GM12878 (cell line): ENCODE measurements at regions not wholly inside any gene's neighbourhood (a gene's known extent, or its start where the extent isn't known, plus 50 kb on each side); places are given as distances from the start of the nearest gene placed in this dataset.

ENCODE experiments used
- ATAC-seq: fragments of 200-7000 bp; cut with Tn5 transposase; 3 replicates; pipeline ENCODE4 v1.9.1; 2020; ENCODE audit warnings: mild to moderate bottlenecking, moderate library complexity
- BruUV-seq: library from RNA; stranded (reverse); fragments of 400-500 nt; replicated peaks from 2 replicates; lab custom pipeline; 2021; lab: Mats Ljungman, UMichigan
- CTCF ChIA-PET: fragments of 300-600 bp; sonication (Branson Sonifier 250); formaldehyde crosslinking; extraction: SDS; loops from one replicate; lab custom pipeline; 2021; ENCODE audit warnings: inconsistent platforms; lab: Yijun Ruan, JAX
- POLR2A ChIA-PET: fragments of 350-600 bp; formaldehyde crosslinking; extraction: SDS; loops from one replicate; lab custom pipeline; 2021; ENCODE audit warnings: inconsistent platforms; lab: Charles Lee
- RAD21 ChIA-PET: fragments of 300-600 bp; sonication (Branson Sonifier 250); formaldehyde crosslinking; loops from one replicate; lab custom pipeline; 2023; ENCODE audit warnings: antibody characterized with exemption; ENCODE audit not compliant: unreplicated experiment; lab: Charles Lee
- SMC1A ChIA-PET: fragments of 300-600 bp; sonication (Branson Sonifier 250); formaldehyde crosslinking; loops from one replicate; lab custom pipeline; 2023; ENCODE audit not compliant: unreplicated experiment, uncharacterized antibody; lab: Charles Lee
- DNase-seq: peaks from one replicate; pipeline ENCODE4 v3.0.0-alpha.2; 2011; ENCODE audit warnings: low read depth, low spot score
- FAIRE-seq: peaks from 3 replicates; lab custom pipeline; 2011; peaks lifted over from hg19 to GRCh38; lab: Jason Lieb, UNC
- H2AFZ ChIP-seq: 2 replicates; pipeline ENCODE4 v1.6.0; 2011; ENCODE audit warnings: low read depth, low read length, control low read depth; ENCODE audit not compliant: control insufficient read depth
- H3K27ac ChIP-seq: 2 replicates; pipeline ENCODE4 v1.5.1; 2011; ENCODE audit warnings: control low read depth; ENCODE audit not compliant: control insufficient read depth, insufficient read depth
- H3K27me3 ChIP-seq, 2 experiments: replicated peaks in 1 of 2; 2 replicates each; pipeline versions ENCODE4 v1.6.0 to v1.6.1; 2011; ENCODE audit warnings: low read length in 1 of 2; ENCODE audit not compliant: control insufficient read depth in 2 of 2, insufficient read depth in 2 of 2
- H3K36me3 ChIP-seq, 2 experiments: 2 replicates each; pipeline ENCODE4 v1.5.1; 2011; ENCODE audit warnings: low read length in 1 of 2; ENCODE audit not compliant: control insufficient read depth in 2 of 2, insufficient read depth in 2 of 2
- H3K4me1 ChIP-seq: 2 replicates; pipeline ENCODE4 v1.6.1; 2011; ENCODE audit warnings: mild to moderate bottlenecking, low read length, moderate library complexity, mixed read lengths; ENCODE audit not compliant: control insufficient read depth, insufficient read depth
- H3K4me2 ChIP-seq: 2 replicates; pipeline ENCODE4 v1.6.0; 2011; ENCODE audit warnings: control low read depth; ENCODE audit not compliant: control insufficient read depth, insufficient read depth
- H3K4me3 ChIP-seq: fragments of 200-600 bp; sonication (generic); 2 replicates; pipeline ENCODE4 v1.5.1; 2016
- H3K79me2 ChIP-seq: 2 replicates; pipeline ENCODE4 v1.6.0; 2011; ENCODE audit warnings: low read length; ENCODE audit not compliant: control insufficient read depth, insufficient read depth
- H3K9ac ChIP-seq: 2 replicates; pipeline ENCODE4 v1.8.0; 2011; ENCODE audit warnings: low read length, control low read depth, mixed read lengths; ENCODE audit not compliant: control insufficient read depth, insufficient read depth
- H3K9me3 ChIP-seq: replicated peaks from 3 replicates; pipeline ENCODE4 v1.5.1; 2011; ENCODE audit warnings: mild to moderate bottlenecking, low read length; ENCODE audit not compliant: control insufficient read depth, insufficient read depth
- H4K20me1 ChIP-seq: 2 replicates; pipeline ENCODE4 v1.6.0; 2011; ENCODE audit not compliant: control insufficient read depth, insufficient read depth
- ESRRA ChIP-seq: IDR thresholded peaks from 2 replicates; pipeline ENCODE4 v1.6.1; 2012; ENCODE audit warnings: mild to moderate bottlenecking, low read length, improper control_type of control experiment
- PML ChIP-seq: IDR thresholded peaks from 2 replicates; pipeline ENCODE4 v1.6.1; 2012; ENCODE audit warnings: low read length, inconsistent platforms
- ZNF217 ChIP-seq: fragments of 450-650 bp; IDR thresholded peaks from 2 replicates; pipeline ENCODE4 v1.6.1; 2017; ENCODE audit warnings: antibody characterized with exemption, mild to moderate bottlenecking
- in situ Hi-C: fragments of 300-500 bp; cut with MboI; formaldehyde crosslinking; loops from 9 replicates; pipeline ENCODE4 v1.14.3; 2018; ENCODE audit warnings: mixed read lengths
- intact Hi-C: fragments of 100-400 bp; cut with micrococcal nuclease; formaldehyde crosslinking; loops from one replicate; pipeline ENCODE4 v1.14.2; 2022; ENCODE audit not compliant: unreplicated experiment
- TF ChIP-seq, protein P1 (sequence below): fragments of 150-350 bp; IDR thresholded peaks from 2 replicates; pipeline ENCODE4 v1.6.1; 2014; ENCODE audit warnings: mild to moderate bottlenecking, low read depth, low read length
- TF ChIP-seq, protein P2 (sequence below): fragments of 450-650 bp; formaldehyde crosslinking; IDR thresholded peaks from 2 replicates; pipeline ENCODE4 v1.4.0; 2022; ENCODE audit warnings: mild to moderate bottlenecking, moderate library complexity

DNA sequence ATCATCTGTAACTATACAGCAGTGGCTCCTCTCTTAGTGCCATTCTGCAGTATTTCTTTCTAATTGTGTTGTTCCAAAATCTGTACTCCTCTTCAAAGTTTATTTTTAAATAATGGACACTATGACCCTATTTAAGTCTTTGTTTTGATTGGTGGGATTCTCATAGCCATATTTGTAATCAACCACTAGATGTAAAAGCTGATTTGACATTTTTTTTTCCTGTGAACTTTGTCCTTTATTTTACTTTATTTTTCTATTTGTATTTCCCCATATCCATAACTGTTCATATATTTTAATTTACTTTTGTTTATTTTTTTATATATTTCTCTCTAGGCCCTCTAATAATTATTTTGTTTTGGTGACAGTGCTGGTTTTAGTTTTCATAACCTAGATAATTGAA is 544.4 kb downstream of the KCNJ2 start:
- intact Hi-C loops (no loop called here), in situ Hi-C loops (no loop called here)
- no peak overlapping the region for H3K9ac ChIP-seq
- TF ChIP-seq, protein P1, sequence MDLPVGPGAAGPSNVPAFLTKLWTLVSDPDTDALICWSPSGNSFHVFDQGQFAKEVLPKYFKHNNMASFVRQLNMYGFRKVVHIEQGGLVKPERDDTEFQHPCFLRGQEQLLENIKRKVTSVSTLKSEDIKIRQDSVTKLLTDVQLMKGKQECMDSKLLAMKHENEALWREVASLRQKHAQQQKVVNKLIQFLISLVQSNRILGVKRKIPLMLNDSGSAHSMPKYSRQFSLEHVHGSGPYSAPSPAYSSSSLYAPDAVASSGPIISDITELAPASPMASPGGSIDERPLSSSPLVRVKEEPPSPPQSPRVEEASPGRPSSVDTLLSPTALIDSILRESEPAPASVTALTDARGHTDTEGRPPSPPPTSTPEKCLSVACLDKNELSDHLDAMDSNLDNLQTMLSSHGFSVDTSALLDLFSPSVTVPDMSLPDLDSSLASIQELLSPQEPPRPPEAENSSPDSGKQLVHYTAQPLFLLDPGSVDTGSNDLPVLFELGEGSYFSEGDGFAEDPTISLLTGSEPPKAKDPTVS = no peak
- TF ChIP-seq ZNF217 (no peak), ESRRA (no peak), PML (no peak)
- TF ChIP-seq, protein P2, sequence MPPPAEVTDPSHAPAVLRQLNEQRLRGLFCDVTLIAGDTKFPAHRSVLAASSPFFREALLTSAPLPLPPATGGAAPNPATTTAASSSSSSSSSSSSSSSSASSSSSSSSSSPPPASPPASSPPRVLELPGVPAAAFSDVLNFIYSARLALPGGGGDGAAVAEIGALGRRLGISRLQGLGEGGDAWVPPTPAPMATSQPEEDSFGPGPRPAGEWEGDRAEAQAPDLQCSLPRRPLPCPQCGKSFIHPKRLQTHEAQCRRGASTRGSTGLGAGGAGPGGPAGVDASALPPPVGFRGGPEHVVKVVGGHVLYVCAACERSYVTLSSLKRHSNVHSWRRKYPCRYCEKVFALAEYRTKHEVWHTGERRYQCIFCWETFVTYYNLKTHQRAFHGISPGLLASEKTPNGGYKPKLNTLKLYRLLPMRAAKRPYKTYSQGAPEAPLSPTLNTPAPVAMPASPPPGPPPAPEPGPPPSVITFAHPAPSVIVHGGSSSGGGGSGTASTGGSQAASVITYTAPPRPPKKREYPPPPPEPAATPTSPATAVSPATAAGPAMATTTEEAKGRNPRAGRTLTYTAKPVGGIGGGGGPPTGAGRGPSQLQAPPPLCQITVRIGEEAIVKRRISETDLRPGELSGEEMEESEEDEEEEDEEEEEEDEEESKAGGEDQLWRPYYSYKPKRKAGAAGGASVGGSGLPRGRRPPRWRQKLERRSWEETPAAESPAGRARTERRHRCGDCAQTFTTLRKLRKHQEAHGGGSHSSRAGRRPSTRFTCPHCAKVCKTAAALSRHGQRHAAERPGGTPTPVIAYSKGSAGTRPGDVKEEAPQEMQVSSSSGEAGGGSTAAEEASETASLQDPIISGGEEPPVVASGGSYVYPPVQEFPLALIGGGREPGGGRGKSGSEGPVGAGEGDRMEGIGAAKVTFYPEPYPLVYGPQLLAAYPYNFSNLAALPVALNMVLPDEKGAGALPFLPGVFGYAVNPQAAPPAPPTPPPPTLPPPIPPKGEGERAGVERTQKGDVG = no peak
- H3K27me3 ChIP-seq = no peaks in the 10 kb centered on the region
- no peak overlapping the region for H3K4me3 ChIP-seq
- no peaks in the 10 kb centered on the region for H3K36me3 ChIP-seq
- no peak for DNase-seq
- POLR2A ChIA-PET = no interaction called here
- no peak for FAIRE-seq
- no peak overlapping the region for H2AFZ ChIP-seq
- H3K4me1 ChIP-seq = no peaks in the 10 kb centered on the region
- BruUV-seq = no TSS peak
- no peaks in the 10 kb centered on the region for H3K9me3 ChIP-seq
- CTCF ChIA-PET = interaction anchor here (2.4 kb wide), 1 partner anchor 10 kb away, joined by 9 read pairs; no protein-coding TSS in a partner anchor
- SMC1A ChIA-PET = no interaction called here
- no peaks in the 10 kb centered on the region for H3K79me2 ChIP-seq
- H3K27ac ChIP-seq = no peak overlapping the region
- no peak overlapping the region for H3K4me2 ChIP-seq
- no peak for ATAC-seq
- RAD21 ChIA-PET = no interaction called here
- H4K20me1 ChIP-seq = no peaks in the 10 kb centered on the region
